ENCODE measurements at regions not wholly inside any gene's neighbourhood (a gene's known extent, or its start where the extent isn't known, plus 50 kb on each side); places are given as distances from the start of the nearest gene placed in this dataset.

DNA sequence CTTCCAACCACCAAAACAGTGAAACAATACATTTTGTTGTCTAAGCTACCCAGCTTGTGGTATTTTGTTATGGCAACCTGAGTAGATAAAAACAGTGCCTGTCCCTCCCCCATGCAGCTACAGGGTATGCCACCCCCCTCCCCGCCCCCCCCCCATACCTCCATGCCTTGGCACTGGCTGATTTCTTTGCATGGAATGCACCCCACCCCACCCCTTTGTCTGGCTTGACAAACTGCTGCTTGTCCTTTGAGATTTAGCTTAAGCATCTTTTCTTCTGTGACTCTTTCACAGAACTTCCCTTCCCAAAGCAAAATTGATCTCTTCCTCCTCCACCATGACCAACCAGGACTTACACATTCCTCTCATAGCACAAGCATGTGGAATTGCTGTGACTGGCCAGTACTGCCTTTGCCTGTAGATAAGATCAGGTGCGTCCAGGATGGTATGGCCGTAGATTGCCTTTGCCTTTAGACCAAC is 64.6 kb upstream of the ADGRF1 start:
- TF ChIP-seq EZH2 (IDR thresholded peaks at IDR 0.05), result no peak
- no peak for TF ChIP-seq EZH2phosphoT487 (IDR thresholded peaks at IDR 0.05)
- no peak for TF ChIP-seq CTCF (IDR thresholded peaks at IDR 0.05)
- Mint-ChIP-seq H3K27ac (no peak overlapping the region), H3K4me1 (peaks cover 15% of the 10 kb centered on the region), H3K4me3 (no peak overlapping the region), H3K27me3 (ENCODE audit: insufficient read depth, low read depth) (peaks cover 2% of the 10 kb centered on the region), H3K9me3 (no peaks in the 10 kb centered on the region), H3K36me3 (no peaks in the 10 kb centered on the region)
- Histone ChIP-seq H3K9me3 (ENCODE audit: low read depth) (no peaks in the 10 kb centered on the region), H3F3A (ENCODE audit: low read depth) (no peaks in the 10 kb centered on the region), H3K36me3 (no peaks in the 10 kb centered on the region), H3K79me2 (ENCODE audit: low read depth) (no peaks in the 10 kb centered on the region), H2AFZ (replicated peaks) (no peak overlapping the region), H3K4me2 (peak overlapping the region; percentile 46), H3K27me3 (no peaks in the 10 kb centered on the region), H3K27ac (no peak overlapping the region), H3K9ac (no peak overlapping the region), H3K4me1 (peaks cover 6% of the 10 kb centered on the region), H3K4me3 (no peak overlapping the region), H4K20me1 (ENCODE audit: low read depth) (no peaks in the 10 kb centered on the region)
- peak; percentile 41 for DNase-seq (ENCODE audit: low spot score)

GRCh38 chr6:47106216-47106615 is 64.1 kb upstream of the ADGRF1 start:
- H3K4me1 Mint-ChIP-seq, result peaks cover 12% of the 10 kb centered on the region
- H3K27ac Mint-ChIP-seq, result no peak overlapping the region
- Histone ChIP-seq H3K36me3 (no peaks in the 10 kb centered on the region), H2AFZ (replicated peaks) (no peak overlapping the region), H3K4me3 (no peak overlapping the region), H3K27me3 (no peaks in the 10 kb centered on the region), H3K27ac (no peak overlapping the region), H3K9me3 (ENCODE audit: low read depth) (no peaks in the 10 kb centered on the region), H3K9ac (no peak overlapping the region), H3K4me2 (no peak overlapping the region), H4K20me1 (ENCODE audit: low read depth) (no peaks in the 10 kb centered on the region), H3K4me1 (peaks cover 6% of the 10 kb centered on the region), H3K79me2 (ENCODE audit: low read depth) (no peaks in the 10 kb centered on the region), H3F3A (ENCODE audit: low read depth) (no peaks in the 10 kb centered on the region)
- DNase-seq (ENCODE audit: low spot score), result no peak
- H3K4me3 Mint-ChIP-seq, result no peak overlapping the region
- no peaks in the 10 kb centered on the region for H3K36me3 Mint-ChIP-seq
- H3K27me3 Mint-ChIP-seq (ENCODE audit: insufficient read depth, low read depth), result peaks cover 2% of the 10 kb centered on the region
- TF ChIP-seq EZH2phosphoT487 (IDR thresholded peaks at IDR 0.05), result no peak
- TF ChIP-seq CTCF (IDR thresholded peaks at IDR 0.05), result no peak
- no peak for TF ChIP-seq EZH2 (IDR thresholded peaks at IDR 0.05)
- no peaks in the 10 kb centered on the region for H3K9me3 Mint-ChIP-seq

DNA sequence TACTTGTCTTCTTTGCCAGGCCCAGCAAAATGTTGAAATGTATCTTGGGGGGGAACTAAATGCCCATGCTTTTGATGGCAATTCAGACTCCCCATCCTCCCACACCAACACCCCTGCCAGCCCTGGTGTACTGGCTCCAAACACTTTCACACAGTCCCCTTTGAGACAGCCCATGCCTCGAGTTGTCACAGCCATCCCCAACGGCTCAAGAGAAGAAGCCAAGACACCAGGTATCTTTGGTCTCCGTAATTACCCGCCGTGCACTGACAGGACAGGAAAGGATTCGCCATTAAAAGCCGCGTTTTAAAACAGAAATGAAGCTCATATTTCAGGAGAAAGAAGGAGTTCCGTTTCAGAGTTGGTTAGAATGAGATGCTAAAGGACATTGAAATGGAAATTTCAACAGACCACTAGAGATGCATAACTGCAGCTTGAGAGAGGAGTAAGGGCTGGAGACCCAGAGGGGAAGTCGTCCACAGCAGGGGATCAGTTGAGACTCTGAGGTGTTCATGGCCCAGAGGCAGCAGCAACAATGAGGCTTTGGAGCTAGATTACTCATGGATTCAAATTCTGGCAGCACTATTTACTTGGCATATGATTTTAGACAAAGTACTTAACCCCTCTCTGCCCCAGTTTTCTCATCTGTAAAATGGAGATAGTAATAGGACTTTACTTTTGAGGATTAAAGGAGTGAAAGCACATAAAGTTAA is 63.5 kb upstream of the ADGRF1 start:
- Histone ChIP-seq H3K27ac (no peak overlapping the region), H3K36me3 (no peaks in the 10 kb centered on the region), H3F3A (ENCODE audit: low read depth) (no peaks in the 10 kb centered on the region), H3K4me1 (peaks cover 6% of the 10 kb centered on the region), H3K4me2 (no peak overlapping the region), H3K9ac (no peak overlapping the region), H3K79me2 (ENCODE audit: low read depth) (no peaks in the 10 kb centered on the region), H2AFZ (replicated peaks) (peak overlapping the region; percentile 50), H3K4me3 (no peak overlapping the region), H4K20me1 (ENCODE audit: low read depth) (no peaks in the 10 kb centered on the region), H3K9me3 (ENCODE audit: low read depth) (no peaks in the 10 kb centered on the region), H3K27me3 (no peaks in the 10 kb centered on the region)
- Mint-ChIP-seq H3K27me3 (ENCODE audit: insufficient read depth, low read depth) (peaks cover 2% of the 10 kb centered on the region), H3K27ac (no peak overlapping the region), H3K36me3 (no peaks in the 10 kb centered on the region), H3K9me3 (no peaks in the 10 kb centered on the region), H3K4me1 (peaks cover 12% of the 10 kb centered on the region), H3K4me3 (no peak overlapping the region)
- DNase-seq (ENCODE audit: low spot score), result no peak
- TF ChIP-seq EZH2phosphoT487 (IDR thresholded peaks at IDR 0.05) (no peak), CTCF (IDR thresholded peaks at IDR 0.05) (no peak), EZH2 (IDR thresholded peaks at IDR 0.05) (no peak)

All from neural progenitor cell (in vitro differentiated cells).